WTC11 (cell line): ENCODE measurements at regions not wholly inside any gene's neighbourhood (a gene's known extent, or its start where the extent isn't known, plus 50 kb on each side); places are given as distances from the start of the nearest gene placed in this dataset.

Experiments
- ATAC-seq: fragments of 200-7000 bp; cut with Tn5 transposase; 2 replicates; pipeline ENCODE4 v1.10.0; 2021; ENCODE audit warnings: mild to moderate bottlenecking, moderate library complexity
- CTCF ChIA-PET: fragments of 300-600 bp; sonication (Branson Sonifier 250); formaldehyde crosslinking; loops from one replicate; lab custom pipeline; 2021; ENCODE audit warnings: antibody characterized with exemption; lab: Charles Lee
- POLR2A ChIA-PET: fragments of 350-600 bp; sonication (Branson Sonifier 250); formaldehyde crosslinking; loops from one replicate; lab custom pipeline; 2021; ENCODE audit warnings: antibody characterized with exemption; lab: Charles Lee
- DNase-seq: peaks from one replicate; pipeline ENCODE4 v3.0.0; 2021; ENCODE audit warnings: low spot score
- H3K27ac Mint-ChIP-seq: 2 replicates; pipeline ENCODE4 v1.8.0; 2021; ENCODE audit warnings: mixed read lengths
- H3K27me3 Mint-ChIP-seq: 2 replicates; pipeline ENCODE4 v1.8.0; 2021; ENCODE audit warnings: low read depth, mild to moderate bottlenecking, moderate library complexity, mixed read lengths
- H3K36me3 Mint-ChIP-seq: 2 replicates; pipeline ENCODE4 v1.8.0; 2021; ENCODE audit warnings: mixed read lengths
- H3K4me1 Mint-ChIP-seq: 2 replicates; pipeline ENCODE4 v1.8.0; 2022; ENCODE audit warnings: mixed read lengths
- H3K4me3 Mint-ChIP-seq: 2 replicates; pipeline ENCODE4 v1.8.0; 2021; ENCODE audit warnings: mild to moderate bottlenecking, moderate library complexity, mixed read lengths
- H3K9me3 Mint-ChIP-seq: 2 replicates; pipeline ENCODE4 v1.8.0; 2021; ENCODE audit warnings: mixed read lengths
- ATF1 ChIP-seq: sonication (generic); formaldehyde crosslinking; IDR thresholded peaks from 2 replicates; pipeline ENCODE4 v1.8.1; 2023; ENCODE audit warnings: mild to moderate bottlenecking, moderate library complexity, missing genetic modification reagents
- MYBL2 ChIP-seq: sonication (generic); formaldehyde crosslinking; IDR thresholded peaks from 2 replicates; pipeline ENCODE4 v1.8.1; 2023; ENCODE audit warnings: mild to moderate bottlenecking, moderate library complexity, missing genetic modification reagents
- NFE2L1 ChIP-seq: sonication (generic); formaldehyde crosslinking; IDR thresholded peaks from 2 replicates; pipeline ENCODE4 v1.8.1; 2023; ENCODE audit warnings: missing genetic modification reagents
- RORB ChIP-seq: fragments of 250-450 bp; sonication (Bioruptor Pico); IDR thresholded peaks from 2 replicates; pipeline ENCODE4 v1.9.0; 2021; ENCODE audit warnings: mild to moderate bottlenecking
- ZNF219 ChIP-seq: sonication (generic); formaldehyde crosslinking; IDR thresholded peaks from 2 replicates; pipeline ENCODE4 v1.8.0; 2023; ENCODE audit warnings: missing genetic modification reagents, mild to moderate bottlenecking, borderline replicate concordance
- TF ChIP-seq, protein P1 (sequence below): sonication (generic); formaldehyde crosslinking; IDR thresholded peaks from 2 replicates; pipeline ENCODE4 v1.8.0; 2023; ENCODE audit warnings: missing genetic modification reagents, mild to moderate bottlenecking, borderline replicate concordance
- TF ChIP-seq, protein P2 (sequence below): sonication (generic); formaldehyde crosslinking; IDR thresholded peaks from 2 replicates; pipeline ENCODE4 v1.8.1; 2022; ENCODE audit warnings: low read depth, missing genetic modification reagents, borderline replicate concordance
- TF ChIP-seq, protein P3 (sequence below): sonication (generic); formaldehyde crosslinking; IDR thresholded peaks from 2 replicates; pipeline ENCODE4 v1.8.1; 2023; ENCODE audit warnings: mild to moderate bottlenecking, missing genetic modification reagents, borderline replicate concordance
- TF ChIP-seq, protein P4 (sequence below): sonication (generic); formaldehyde crosslinking; IDR thresholded peaks from 2 replicates; pipeline ENCODE4 v1.8.1; 2022; ENCODE audit warnings: mild to moderate bottlenecking, moderate library complexity, missing genetic modification reagents
- TF ChIP-seq, protein P5 (sequence below): fragments of 250-450 bp; sonication (Bioruptor Pico); IDR thresholded peaks from 2 replicates; pipeline ENCODE4 v1.9.0; 2021; ENCODE audit warnings: mild to moderate bottlenecking
- TF ChIP-seq, protein P6 (sequence below): sonication (generic); formaldehyde crosslinking; IDR thresholded peaks from 2 replicates; pipeline ENCODE4 v1.8.0; 2022; ENCODE audit warnings: mild to moderate bottlenecking, missing genetic modification reagents
- TF ChIP-seq, protein P7 (sequence below): sonication (generic); formaldehyde crosslinking; IDR thresholded peaks from 2 replicates; pipeline ENCODE4 v1.8.0; 2022; ENCODE audit warnings: mild to moderate bottlenecking, missing genetic modification reagents

DNA sequence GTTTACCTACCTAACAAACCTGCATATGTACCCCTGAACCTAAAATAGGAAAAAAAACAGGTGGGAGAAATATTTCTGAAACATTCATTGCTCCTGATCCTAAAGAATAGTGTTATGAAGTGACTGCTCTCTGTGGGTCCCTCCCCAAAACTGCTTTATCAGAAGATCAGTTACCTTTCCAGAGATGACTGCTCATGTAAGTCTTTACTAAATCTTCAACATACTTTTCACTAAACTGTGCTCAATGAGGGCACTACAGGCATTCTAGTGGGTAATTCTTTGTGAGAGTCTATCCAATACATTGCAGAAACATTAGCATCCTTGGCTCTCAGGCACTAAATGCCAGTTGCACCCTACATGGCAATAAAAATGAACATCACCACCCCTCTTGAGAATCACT is 189.3 kb upstream of the STK17B start (continued):
- no peak for TF ChIP-seq NFE2L1 (CRISPR knock-in tag)
- TF ChIP-seq, protein P1, sequence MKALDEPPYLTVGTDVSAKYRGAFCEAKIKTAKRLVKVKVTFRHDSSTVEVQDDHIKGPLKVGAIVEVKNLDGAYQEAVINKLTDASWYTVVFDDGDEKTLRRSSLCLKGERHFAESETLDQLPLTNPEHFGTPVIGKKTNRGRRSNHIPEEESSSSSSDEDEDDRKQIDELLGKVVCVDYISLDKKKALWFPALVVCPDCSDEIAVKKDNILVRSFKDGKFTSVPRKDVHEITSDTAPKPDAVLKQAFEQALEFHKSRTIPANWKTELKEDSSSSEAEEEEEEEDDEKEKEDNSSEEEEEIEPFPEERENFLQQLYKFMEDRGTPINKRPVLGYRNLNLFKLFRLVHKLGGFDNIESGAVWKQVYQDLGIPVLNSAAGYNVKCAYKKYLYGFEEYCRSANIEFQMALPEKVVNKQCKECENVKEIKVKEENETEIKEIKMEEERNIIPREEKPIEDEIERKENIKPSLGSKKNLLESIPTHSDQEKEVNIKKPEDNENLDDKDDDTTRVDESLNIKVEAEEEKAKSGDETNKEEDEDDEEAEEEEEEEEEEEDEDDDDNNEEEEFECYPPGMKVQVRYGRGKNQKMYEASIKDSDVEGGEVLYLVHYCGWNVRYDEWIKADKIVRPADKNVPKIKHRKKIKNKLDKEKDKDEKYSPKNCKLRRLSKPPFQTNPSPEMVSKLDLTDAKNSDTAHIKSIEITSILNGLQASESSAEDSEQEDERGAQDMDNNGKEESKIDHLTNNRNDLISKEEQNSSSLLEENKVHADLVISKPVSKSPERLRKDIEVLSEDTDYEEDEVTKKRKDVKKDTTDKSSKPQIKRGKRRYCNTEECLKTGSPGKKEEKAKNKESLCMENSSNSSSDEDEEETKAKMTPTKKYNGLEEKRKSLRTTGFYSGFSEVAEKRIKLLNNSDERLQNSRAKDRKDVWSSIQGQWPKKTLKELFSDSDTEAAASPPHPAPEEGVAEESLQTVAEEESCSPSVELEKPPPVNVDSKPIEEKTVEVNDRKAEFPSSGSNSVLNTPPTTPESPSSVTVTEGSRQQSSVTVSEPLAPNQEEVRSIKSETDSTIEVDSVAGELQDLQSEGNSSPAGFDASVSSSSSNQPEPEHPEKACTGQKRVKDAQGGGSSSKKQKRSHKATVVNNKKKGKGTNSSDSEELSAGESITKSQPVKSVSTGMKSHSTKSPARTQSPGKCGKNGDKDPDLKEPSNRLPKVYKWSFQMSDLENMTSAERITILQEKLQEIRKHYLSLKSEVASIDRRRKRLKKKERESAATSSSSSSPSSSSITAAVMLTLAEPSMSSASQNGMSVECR (CRISPR knock-in tag), result no peak
- TF ChIP-seq, protein P2, sequence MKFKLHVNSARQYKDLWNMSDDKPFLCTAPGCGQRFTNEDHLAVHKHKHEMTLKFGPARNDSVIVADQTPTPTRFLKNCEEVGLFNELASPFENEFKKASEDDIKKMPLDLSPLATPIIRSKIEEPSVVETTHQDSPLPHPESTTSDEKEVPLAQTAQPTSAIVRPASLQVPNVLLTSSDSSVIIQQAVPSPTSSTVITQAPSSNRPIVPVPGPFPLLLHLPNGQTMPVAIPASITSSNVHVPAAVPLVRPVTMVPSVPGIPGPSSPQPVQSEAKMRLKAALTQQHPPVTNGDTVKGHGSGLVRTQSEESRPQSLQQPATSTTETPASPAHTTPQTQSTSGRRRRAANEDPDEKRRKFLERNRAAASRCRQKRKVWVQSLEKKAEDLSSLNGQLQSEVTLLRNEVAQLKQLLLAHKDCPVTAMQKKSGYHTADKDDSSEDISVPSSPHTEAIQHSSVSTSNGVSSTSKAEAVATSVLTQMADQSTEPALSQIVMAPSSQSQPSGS (CRISPR knock-in tag), result no peak
- TF ChIP-seq, protein P3, sequence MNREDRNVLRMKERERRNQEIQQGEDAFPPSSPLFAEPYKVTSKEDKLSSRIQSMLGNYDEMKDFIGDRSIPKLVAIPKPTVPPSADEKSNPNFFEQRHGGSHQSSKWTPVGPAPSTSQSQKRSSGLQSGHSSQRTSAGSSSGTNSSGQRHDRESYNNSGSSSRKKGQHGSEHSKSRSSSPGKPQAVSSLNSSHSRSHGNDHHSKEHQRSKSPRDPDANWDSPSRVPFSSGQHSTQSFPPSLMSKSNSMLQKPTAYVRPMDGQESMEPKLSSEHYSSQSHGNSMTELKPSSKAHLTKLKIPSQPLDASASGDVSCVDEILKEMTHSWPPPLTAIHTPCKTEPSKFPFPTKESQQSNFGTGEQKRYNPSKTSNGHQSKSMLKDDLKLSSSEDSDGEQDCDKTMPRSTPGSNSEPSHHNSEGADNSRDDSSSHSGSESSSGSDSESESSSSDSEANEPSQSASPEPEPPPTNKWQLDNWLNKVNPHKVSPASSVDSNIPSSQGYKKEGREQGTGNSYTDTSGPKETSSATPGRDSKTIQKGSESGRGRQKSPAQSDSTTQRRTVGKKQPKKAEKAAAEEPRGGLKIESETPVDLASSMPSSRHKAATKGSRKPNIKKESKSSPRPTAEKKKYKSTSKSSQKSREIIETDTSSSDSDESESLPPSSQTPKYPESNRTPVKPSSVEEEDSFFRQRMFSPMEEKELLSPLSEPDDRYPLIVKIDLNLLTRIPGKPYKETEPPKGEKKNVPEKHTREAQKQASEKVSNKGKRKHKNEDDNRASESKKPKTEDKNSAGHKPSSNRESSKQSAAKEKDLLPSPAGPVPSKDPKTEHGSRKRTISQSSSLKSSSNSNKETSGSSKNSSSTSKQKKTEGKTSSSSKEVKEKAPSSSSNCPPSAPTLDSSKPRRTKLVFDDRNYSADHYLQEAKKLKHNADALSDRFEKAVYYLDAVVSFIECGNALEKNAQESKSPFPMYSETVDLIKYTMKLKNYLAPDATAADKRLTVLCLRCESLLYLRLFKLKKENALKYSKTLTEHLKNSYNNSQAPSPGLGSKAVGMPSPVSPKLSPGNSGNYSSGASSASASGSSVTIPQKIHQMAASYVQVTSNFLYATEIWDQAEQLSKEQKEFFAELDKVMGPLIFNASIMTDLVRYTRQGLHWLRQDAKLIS, result no peak
- TF ChIP-seq, all 79 proteins: peak for 0

DNA sequence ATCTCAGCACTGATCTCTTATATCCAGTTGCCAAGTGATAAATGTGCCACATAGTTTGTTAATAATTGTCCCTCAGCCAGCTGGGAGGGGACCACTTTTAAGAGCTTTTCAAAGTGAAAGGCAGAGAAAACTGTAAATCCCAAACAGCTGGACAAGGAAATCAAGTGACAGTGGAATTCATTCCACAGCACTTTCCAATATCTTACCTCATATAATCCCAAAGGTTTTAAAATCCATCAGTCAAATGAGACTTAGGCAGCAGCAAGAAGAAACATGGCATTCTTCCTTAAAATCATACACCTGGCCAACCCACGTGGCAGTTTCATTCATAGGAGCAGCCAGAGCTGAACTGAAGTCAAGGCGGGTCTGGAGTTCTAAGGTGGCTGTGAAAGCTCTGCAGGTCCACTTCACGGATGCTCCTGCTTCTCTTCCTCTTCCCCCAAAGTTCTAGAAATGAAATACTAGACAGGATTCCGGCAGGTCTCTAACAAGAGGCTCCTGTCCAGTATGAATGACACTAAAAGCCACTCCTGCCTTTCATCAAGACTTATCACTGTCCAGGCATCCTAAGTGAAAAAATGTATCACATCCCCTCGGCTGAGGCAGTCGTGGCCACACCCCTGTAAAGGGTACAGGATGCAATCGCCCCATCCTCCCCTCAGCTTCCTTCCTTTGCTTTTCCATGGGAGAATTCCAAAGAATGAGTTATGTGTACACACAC is 190.4 kb upstream of the STK17B start:
- no peaks in the 10 kb centered on the region for H3K36me3 Mint-ChIP-seq
- H3K4me3 Mint-ChIP-seq, result no peak overlapping the region
- DNase-seq (no peak), ATAC-seq (no peak)
- H3K27ac Mint-ChIP-seq, result no peak overlapping the region
- TF ChIP-seq, protein P4, sequence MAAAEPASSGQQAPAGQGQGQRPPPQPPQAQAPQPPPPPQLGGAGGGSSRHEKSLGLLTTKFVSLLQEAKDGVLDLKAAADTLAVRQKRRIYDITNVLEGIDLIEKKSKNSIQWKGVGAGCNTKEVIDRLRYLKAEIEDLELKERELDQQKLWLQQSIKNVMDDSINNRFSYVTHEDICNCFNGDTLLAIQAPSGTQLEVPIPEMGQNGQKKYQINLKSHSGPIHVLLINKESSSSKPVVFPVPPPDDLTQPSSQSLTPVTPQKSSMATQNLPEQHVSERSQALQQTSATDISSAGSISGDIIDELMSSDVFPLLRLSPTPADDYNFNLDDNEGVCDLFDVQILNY (CRISPR knock-in tag), result no peak
- TF ChIP-seq RORB (CRISPR knock-in tag) (no peak), NFE2L1 (CRISPR knock-in tag) (no peak), MYBL2 (CRISPR knock-in tag) (no peak), ZNF219 (no peak), ATF1 (CRISPR knock-in tag) (no peak)
- TF ChIP-seq, protein P5, sequence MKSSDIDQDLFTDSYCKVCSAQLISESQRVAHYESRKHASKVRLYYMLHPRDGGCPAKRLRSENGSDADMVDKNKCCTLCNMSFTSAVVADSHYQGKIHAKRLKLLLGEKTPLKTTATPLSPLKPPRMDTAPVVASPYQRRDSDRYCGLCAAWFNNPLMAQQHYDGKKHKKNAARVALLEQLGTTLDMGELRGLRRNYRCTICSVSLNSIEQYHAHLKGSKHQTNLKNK, result no peak
- TF ChIP-seq, protein P6, sequence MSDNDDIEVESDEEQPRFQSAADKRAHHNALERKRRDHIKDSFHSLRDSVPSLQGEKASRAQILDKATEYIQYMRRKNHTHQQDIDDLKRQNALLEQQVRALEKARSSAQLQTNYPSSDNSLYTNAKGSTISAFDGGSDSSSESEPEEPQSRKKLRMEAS (CRISPR knock-in tag), result no peak
- TF ChIP-seq, protein P7, sequence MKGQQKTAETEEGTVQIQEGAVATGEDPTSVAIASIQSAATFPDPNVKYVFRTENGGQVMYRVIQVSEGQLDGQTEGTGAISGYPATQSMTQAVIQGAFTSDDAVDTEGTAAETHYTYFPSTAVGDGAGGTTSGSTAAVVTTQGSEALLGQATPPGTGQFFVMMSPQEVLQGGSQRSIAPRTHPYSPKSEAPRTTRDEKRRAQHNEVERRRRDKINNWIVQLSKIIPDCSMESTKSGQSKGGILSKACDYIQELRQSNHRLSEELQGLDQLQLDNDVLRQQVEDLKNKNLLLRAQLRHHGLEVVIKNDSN (CRISPR knock-in tag), result no peak
- ChIA-PET CTCF (interaction anchor here (1.4 kb wide), 2 partner anchors 24 to 92 kb away, joined by 4 to 6 read pairs; no protein-coding TSS in a partner anchor), POLR2A (no interaction called here)
- H3K9me3 Mint-ChIP-seq, result no peaks in the 10 kb centered on the region
- H3K4me1 Mint-ChIP-seq, result no peaks in the 10 kb centered on the region
- peaks cover 26% of the 10 kb centered on the region for H3K27me3 Mint-ChIP-seq
